Hippocampal formation (tissue), 2 donors: ENCODE measurements at regions not wholly inside any gene's neighbourhood (a gene's known extent, or its start where the extent isn't known, plus 50 kb on each side); places are given as distances from the start of the nearest gene placed in this dataset.
"Not testable (repeated sequence)": the region's sequence is repeated elsewhere in the genome, so short reads cannot be mapped to it uniquely, and the experiment has no call there.

Experiments
- DNase-seq, 2 donors: peaks; one replicate each; lab custom pipeline; 2025; lab: John Stamatoyannopoulos, UW

GRCh38 chr6:66628917-66629316 lies 921.9 kb upstream of the EYS start:
- no peak for DNase-seq

GRCh38 chr6:66623050-66623449 lies 916.0 kb upstream of the EYS start:
- no peak for DNase-seq

DNA sequence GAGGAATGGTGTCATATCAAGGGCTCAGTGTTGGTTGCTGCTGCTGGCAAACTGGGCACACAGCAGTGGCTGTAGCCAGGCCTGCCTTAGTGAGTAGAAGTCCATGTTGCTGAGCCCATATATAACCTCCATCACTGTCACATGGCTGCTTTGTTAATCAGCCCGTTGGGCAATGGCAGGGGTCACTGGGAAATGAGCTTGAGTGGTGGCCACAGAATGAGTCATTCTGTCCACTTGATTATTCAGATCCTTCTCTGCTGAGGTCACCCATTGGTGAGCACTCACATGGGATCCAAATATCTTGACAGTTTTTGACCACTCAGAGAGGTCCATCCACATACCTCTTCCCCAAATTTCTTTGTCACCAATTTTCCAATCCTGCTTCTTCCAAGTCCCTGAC lies 898.9 kb upstream of the EYS start:
- DNase-seq, result no peak

DNA sequence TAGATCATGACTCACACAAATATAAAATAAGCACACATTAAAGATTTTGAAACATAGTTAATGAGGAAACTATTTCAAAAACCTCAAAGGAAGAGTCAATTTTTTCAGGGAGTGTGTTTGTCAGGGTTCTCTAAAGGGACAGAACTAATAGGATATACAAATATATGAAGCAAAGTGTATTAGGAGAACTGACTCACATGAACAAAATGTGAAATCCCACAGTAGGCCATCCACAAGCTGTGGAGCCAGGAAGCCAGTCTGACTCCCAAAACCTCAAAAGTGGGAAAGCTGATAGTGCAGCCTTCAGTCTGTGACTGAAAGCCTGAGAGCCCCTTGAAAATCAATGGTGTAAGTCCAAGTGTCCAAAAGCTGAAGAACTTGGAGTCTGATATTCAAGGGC lies 898.0 kb upstream of the EYS start:
- no peak for DNase-seq

DNA sequence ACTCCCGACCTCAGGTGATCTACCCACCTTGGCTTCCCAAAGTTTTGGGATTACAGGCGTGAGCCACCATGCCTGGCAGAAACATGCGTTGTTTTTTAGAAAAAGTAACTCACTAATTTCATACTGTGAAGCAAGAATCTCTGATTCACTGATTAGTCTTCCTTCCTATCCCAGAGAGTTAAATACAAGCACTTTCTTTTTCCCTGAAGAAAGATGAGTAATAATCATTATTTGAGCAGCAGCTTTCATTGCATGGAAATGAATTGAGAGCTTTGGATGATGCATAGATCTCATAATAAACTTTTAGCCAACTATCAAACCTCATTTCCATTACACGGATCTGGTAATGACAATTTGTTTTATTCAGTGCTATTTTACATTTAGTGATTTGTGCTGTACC lies 892.5 kb upstream of the EYS start:
- no peak for DNase-seq

- DNase-seq, result no peak
These were observed 871.3 kb upstream of the EYS start for GRCh38 chr6:66578362-66578761.

GRCh38 chr6:66568271-66568670 lies 861.2 kb upstream of the EYS start:
- DNase-seq, result no peak

- DNase-seq, result no peak
These were observed 854.5 kb upstream of the EYS start for GRCh38 chr6:66561479-66561878.

DNA sequence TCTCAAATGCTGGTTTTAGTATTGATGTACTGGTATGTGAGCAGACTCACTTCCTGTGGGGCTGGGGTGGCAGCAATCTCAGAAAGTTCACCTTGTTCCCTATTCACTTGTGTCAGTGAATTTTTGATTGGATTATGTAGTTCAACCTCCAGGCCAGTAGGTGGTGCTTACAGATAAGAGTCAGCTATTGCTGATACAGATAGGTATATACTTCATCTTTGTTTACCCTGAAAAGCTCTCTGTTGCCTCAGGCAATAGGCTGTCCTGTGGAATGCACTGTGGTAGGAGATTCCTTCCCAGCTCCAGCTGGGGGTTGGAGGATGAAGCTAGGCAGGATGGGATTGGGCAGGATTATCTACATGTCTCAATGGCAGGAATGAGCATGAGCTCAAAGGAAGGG lies 851.2 kb upstream of the EYS start:
- no peak for DNase-seq

- no peak for DNase-seq
These were observed 849.9 kb upstream of the EYS start for GRCh38 chr6:66556936-66557335.

GRCh38 chr6:66555082-66555481 lies 848.1 kb upstream of the EYS start:
- DNase-seq, result no peak

- DNase-seq, result no peak
These were observed 846.4 kb upstream of the EYS start for GRCh38 chr6:66553441-66553840.

DNA sequence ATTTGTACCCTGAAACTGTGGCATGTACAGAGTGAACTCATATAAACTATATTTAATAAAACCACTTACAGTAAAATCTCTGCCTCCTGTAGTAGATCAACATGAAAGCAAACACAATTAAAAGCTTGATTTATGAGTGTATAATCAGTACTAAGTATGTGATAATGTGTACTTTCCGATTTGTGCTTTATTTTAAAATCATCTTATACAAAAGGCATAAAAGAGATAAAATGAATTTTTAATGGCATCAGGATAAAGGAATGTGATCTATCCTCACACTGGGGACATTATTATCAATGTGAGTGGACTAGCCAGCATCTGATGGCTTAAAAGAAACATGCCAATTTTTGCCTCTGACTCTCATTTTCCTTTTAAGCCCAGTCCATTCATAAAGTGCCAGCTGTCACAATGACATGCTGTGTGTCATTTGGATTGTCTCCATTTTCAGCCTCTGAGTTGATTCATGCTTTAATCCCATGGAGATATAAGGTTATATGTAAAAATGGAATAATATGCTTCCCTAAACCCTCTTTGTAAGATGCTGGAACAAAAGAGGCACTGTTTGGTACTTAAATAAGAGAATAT lies 831.6 kb upstream of the EYS start:
- peak in 1 of 2 donors; percentile 61 for DNase-seq

DNA sequence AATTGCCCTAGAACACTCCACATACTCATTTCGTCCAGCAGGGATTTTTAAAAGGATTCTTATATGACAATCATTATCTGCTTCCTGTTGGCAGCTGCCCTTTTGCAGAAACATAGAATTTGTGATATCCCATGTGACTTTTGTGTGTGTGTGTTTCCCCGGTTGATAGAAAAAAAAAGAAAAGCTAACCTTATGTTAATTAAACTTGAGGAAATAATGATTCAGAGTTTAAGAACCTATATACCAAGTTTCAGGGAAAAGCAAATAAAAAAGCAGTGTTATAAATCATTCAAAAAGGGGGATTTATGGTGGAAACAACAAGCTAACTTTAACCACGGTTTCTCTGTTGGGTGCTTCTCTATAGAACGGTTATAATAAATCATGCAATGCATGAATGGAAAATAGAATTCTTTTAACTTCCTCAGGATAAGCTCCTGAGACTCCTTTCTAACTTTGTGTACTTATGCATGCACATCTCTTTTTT lies 826.9 kb upstream of the EYS start:
- DNase-seq, result no peak

DNA sequence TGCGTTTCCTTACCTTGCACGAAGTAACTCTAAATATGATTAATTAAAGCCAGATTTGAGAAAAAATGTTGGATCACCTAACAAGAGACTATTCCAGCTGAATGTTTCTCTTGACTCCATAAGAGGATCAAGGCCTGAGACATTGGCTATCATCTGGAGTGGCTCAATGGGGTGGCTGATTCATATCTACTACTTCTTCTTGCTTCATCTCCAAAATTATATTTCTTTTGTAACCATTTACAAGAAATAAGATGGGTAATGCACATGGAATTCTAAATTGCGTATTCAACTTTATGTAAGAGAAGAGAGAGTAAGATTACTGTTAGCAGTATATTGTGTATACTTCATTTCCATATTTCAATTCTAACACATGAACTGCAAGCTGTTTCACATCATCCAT lies 819.0 kb upstream of the EYS start:
- no peak for DNase-seq

GRCh38 chr6:66522864-66523263 lies 815.8 kb upstream of the EYS start:
- DNase-seq, result no peak

- no peak for DNase-seq
These were observed 809.4 kb upstream of the EYS start for GRCh38 chr6:66516377-66516776.

DNA sequence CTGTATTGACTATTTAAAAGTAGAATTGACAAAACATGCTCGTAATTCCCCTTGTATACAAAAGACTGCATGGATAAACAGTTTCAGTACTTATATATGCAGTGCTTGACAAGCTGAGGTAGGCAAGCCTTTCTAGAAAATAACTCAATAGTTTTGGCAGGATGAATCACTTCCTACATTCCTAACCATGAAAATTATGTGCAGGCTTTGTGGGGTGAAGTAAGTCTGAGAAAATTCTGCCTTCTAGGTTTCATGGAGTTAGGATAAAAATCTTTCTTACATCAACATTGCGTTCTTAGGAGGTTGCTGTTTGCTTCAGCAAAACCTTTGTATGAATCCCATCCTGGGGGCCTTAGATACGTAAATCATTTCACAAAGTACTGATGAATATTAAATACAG lies 801.4 kb upstream of the EYS start:
- DNase-seq, result no peak

- DNase-seq, result no peak
These were observed 792.8 kb upstream of the EYS start for GRCh38 chr6:66499851-66500250.

DNA sequence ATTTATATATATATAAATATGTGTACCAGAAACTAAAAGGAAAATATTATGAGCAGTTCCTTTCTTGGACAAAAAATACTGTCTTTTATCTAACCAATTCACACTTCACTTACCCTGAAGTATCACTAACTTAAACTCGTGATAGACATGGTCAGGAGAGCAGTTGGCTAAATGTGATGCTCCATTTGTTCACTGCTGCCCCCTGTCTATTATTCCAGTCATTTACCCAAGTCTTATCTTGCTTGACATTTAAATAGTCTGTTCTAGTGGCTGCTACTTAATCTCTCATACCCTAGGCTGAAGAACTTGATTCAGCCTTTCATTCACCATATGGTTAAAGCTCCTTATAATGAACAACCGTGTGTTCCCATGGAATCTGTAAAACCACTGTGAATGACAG lies 789.6 kb upstream of the EYS start:
- no peak for DNase-seq

- not testable (repeated sequence) for DNase-seq
These were observed 787.6 kb upstream of the EYS start for GRCh38 chr6:66494643-66495042.

DNA sequence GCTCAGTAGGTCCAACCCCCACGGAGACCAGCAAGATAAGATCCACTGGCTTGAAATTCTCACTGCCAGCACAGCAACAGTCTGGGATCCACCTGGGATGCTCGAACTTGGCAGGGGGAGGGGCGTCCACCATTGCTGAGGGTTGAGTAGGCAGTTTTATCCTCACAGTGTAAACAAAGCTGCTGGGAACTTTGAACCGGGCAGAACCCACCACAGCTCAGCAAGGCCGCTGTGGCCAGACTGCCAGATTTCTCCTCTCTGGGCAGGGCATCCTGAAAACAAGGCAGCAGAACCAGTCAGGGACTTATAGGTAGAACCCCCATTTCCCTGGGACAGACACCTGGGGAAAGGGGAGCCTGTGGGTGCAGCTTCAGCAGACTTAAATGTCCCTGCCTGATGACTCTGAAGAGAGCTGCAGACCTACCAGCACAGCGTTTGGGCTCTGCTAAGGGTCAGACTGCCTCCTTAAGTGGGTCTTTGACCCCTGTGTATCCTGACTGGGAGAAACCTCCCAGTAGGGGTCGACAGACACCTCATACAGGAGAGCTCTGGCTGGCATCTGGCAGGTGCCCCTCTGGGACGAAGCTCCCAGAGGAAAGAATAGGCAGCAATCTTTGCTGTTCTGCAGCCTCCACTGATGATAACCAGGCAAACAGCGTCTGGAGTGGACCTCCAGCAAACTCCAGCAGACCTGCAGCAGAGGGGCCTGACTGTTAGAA lies 782.4 kb upstream of the EYS start:
- no peak for DNase-seq

GRCh38 chr6:66481216-66481615 lies 774.2 kb upstream of the EYS start:
- no peak for DNase-seq

GRCh38 chr6:66478705-66479104 lies 771.7 kb upstream of the EYS start:
- no peak for DNase-seq
